ENCODE measurements at regions not wholly inside any gene's neighbourhood (a gene's known extent, or its start where the extent isn't known, plus 50 kb on each side); places are given as distances from the start of the nearest gene placed in this dataset.
"Not testable (repeated sequence)": the region's sequence is repeated elsewhere in the genome, so short reads cannot be mapped to it uniquely, and the experiment has no call there.

GRCh38 chr12:89234324-89235114 is 117.8 kb downstream of the DUSP6 start:
- intact Hi-C loops (cut with DNase I), result no loop called here
- no peak for DNase-seq

GRCh38 chr12:89231686-89232085 is 120.6 kb downstream of the DUSP6 start:
- ATAC-seq (no peak), DNase-seq (no peak)
- intact Hi-C loops (cut with DNase I), result no loop called here

More at GRCh38 chr12:89234324-89235114, 117.8 kb downstream of the DUSP6 start:
- no peak for ATAC-seq

- no peak for ATAC-seq
- DNase-seq, result no peak
- intact Hi-C loops (cut with DNase I), result no loop called here
Measured at GRCh38 chr12:89230376-89231315, 121.7 kb downstream of the DUSP6 start.

GRCh38 chr12:89228491-89228890 is 123.8 kb downstream of the DUSP6 start:
- intact Hi-C loops (cut with DNase I), result no loop called here
- ATAC-seq, result no peak
- DNase-seq, result no peak

- intact Hi-C loops (cut with DNase I), result no loop called here
- DNase-seq, result no peak
- no peak for ATAC-seq
Measured at GRCh38 chr12:89227774-89228173, 124.5 kb downstream of the DUSP6 start.

- ATAC-seq (peak; percentile 65 to 98), DNase-seq (peak; percentile 23)
- intact Hi-C loops (cut with DNase I), result no loop called here
Measured at GRCh38 chr12:89225808-89226411, 126.4 kb downstream of the DUSP6 start.

- DNase-seq, result peak; percentile 23
Measured at GRCh38 chr12:89225401-89225800, 126.9 kb downstream of the DUSP6 start.

GRCh38 chr12:89222580-89222979 is 129.7 kb downstream of the DUSP6 start:
- DNase-seq; ATAC-seq; intact Hi-C loops (cut with DNase I): not testable (repeated sequence)

More at GRCh38 chr12:89225401-89225800, 126.9 kb downstream of the DUSP6 start:
- peak in 1 of 2 donors; percentile 72 for ATAC-seq
- intact Hi-C loops (cut with DNase I), result no loop called here

GRCh38 chr12:89217472-89217871 is 134.8 kb downstream of the DUSP6 start:
- intact Hi-C loops (cut with DNase I), result no loop called here
- ATAC-seq (peak in 1 of 2 donors; percentile 85), DNase-seq (no peak)

GRCh38 chr12:89216211-89216952 is 135.9 kb downstream of the DUSP6 start:
- ATAC-seq (no peak), DNase-seq (no peak)
- intact Hi-C loops (cut with DNase I), result no loop called here

- intact Hi-C loops (cut with DNase I), result no loop called here
- DNase-seq (no peak), ATAC-seq (no peak)
Measured at GRCh38 chr12:89215196-89215595, 137.1 kb downstream of the DUSP6 start.

GRCh38 chr12:89213747-89214146 is 138.6 kb downstream of the DUSP6 start:
- DNase-seq (no peak), ATAC-seq (no peak)
- intact Hi-C loops (cut with DNase I), result no loop called here

- ATAC-seq (no peak), DNase-seq (no peak)
- intact Hi-C loops (cut with DNase I), result no loop called here
Measured at GRCh38 chr12:89213139-89213538, 139.2 kb downstream of the DUSP6 start.

- DNase-seq, result peak; percentile 27
- intact Hi-C loops (cut with DNase I), result no loop called here
- ATAC-seq, result peak; percentile 62 to 65
Measured at GRCh38 chr12:89212339-89212771, 139.9 kb downstream of the DUSP6 start.

GRCh38 chr12:89211456-89211855 is 140.8 kb downstream of the DUSP6 start:
- intact Hi-C loops (cut with DNase I), result no loop called here
- no peak for ATAC-seq
- no peak for DNase-seq

GRCh38 chr12:89210277-89210676 is 142.0 kb downstream of the DUSP6 start:
- intact Hi-C loops (cut with DNase I), result no loop called here
- ATAC-seq (no peak), DNase-seq (no peak)

- intact Hi-C loops (cut with DNase I), result no loop called here
- ATAC-seq (no peak), DNase-seq (no peak)
Measured at GRCh38 chr12:89208661-89209096, 143.6 kb downstream of the DUSP6 start.

GRCh38 chr12:89206390-89206789 is 145.9 kb downstream of the DUSP6 start:
- intact Hi-C loops (cut with DNase I), result no loop called here
- DNase-seq (no peak), ATAC-seq (no peak)

GRCh38 chr12:89205517-89205916 is 146.8 kb downstream of the DUSP6 start:
- intact Hi-C loops (cut with DNase I), result no loop called here
- DNase-seq, result no peak
- ATAC-seq, result no peak

Measured in left cardiac atrium (tissue), 4 donors.